ENCODE measurements at regions not wholly inside any gene's neighbourhood (a gene's known extent, or its start where the extent isn't known, plus 50 kb on each side); places are given as distances from the start of the nearest gene placed in this dataset.
"Not testable (repeated sequence)": the region's sequence is repeated elsewhere in the genome, so short reads cannot be mapped to it uniquely, and the experiment has no call there.

DNA sequence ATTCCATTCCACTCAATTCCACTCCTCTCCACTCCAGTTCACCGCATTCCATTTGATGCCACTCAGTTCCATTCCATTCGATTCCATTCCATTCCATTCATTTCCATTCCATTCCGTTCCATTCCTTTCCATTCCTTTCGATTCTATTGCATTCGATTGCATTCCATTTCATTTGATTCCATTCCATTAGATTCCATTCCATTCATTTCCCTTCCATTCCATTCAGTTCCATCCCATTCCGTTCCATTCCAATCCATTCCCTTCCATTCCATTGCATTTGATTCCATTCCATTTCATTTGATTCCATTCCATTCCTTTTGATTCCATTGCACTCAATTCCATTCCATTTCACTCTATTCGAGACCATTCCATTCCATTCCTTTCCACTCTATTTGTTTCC lies 2572.7 kb upstream of the TPTE start:
- H3K4me3 ChIP-seq (ENCODE audit: extremely low read depth in 1 of 4, insufficient read depth in 2 of 4, low read depth in 3 of 4, low read length in 4 of 4); POLR2A ChIA-PET (ENCODE audit: partially characterized antibody); H2BK120ac ChIP-seq (replicated peaks; ENCODE audit: low read depth, low read length); H4K91ac ChIP-seq (replicated peaks; ENCODE audit: insufficient read length, low read length); CTCF ChIA-PET (ENCODE audit: partially characterized antibody); H3K79me2 ChIP-seq (ENCODE audit: control insufficient read depth in 1 of 2, insufficient read depth in 2 of 2, low read length in 2 of 2); DNase-seq (ENCODE audit: low read depth in 1 of 2, low spot score in 2 of 2); H3K27me3 ChIP-seq (replicated peaks in 1 of 4; ENCODE audit: control insufficient read depth in 3 of 4, extremely low read depth in 1 of 4, insufficient read depth in 3 of 4, low read length in 3 of 4); H3K36me3 ChIP-seq (ENCODE audit: control insufficient read depth in 2 of 4, insufficient read depth in 4 of 4, low read length in 3 of 4); H2AFZ ChIP-seq (ENCODE audit: low read length); H2BK5ac ChIP-seq (ENCODE audit: low read depth, low read length); H4K20me1 ChIP-seq (replicated peaks in 1 of 2; ENCODE audit: control insufficient read depth in 1 of 2, insufficient read depth in 2 of 2, low read length in 2 of 2); FAIRE-seq; H4K8ac ChIP-seq (ENCODE audit: extremely low read depth, insufficient read depth, low read length); H3K23ac ChIP-seq (ENCODE audit: insufficient read length); H3K4me2 ChIP-seq (ENCODE audit: insufficient read depth in 1 of 2, low read depth in 2 of 2, low read length in 2 of 2); H3K18ac ChIP-seq (ENCODE audit: extremely low read depth, low read length); H3K4ac ChIP-seq (replicated peaks; ENCODE audit: insufficient read length, low read depth, low read length); H2AK5ac ChIP-seq (ENCODE audit: low read depth, low read length); H2BK12ac ChIP-seq (ENCODE audit: low read depth, low read length); H2BK20ac ChIP-seq (ENCODE audit: low read length); H3K56ac ChIP-seq (replicated peaks; ENCODE audit: insufficient read length, low read depth, low read length); H2BK15ac ChIP-seq (ENCODE audit: low read length); H3K27ac ChIP-seq (ENCODE audit: low read depth, low read length); H3K9ac ChIP-seq (replicated peaks in 1 of 4; ENCODE audit: extremely low read depth in 1 of 4, low read depth in 3 of 4, low read length in 3 of 4); H3K4me1 ChIP-seq (replicated peaks in 1 of 4; ENCODE audit: control insufficient read depth in 3 of 4, insufficient read depth in 4 of 4, low read length in 3 of 4); H4K5ac ChIP-seq (ENCODE audit: insufficient read length, low read depth, low read length); H3K14ac ChIP-seq (ENCODE audit: insufficient read length); H3K79me1 ChIP-seq (ENCODE audit: low read depth, low read length): not testable (repeated sequence)
- peaks cover 81% of the 10 kb centered on the region; the same call in 1 of the 2 replicates for H3K23me2 ChIP-seq (ENCODE audit: low read depth, low read length)
- 81 to 100% methylated on average over 5 to 7 of the region's 7 CpGs for WGBS, 2 experiments (ENCODE audit: extremely low coverage in 1 of 2, insufficient coverage in 1 of 2, insufficient read length in 1 of 2, insufficient replicate concordance in 2 of 2, low coverage in 1 of 2, low lambda C conversion rate in 2 of 2, missing lambda C conversion rate in 1 of 2)
- H3K9me3 ChIP-seq (ENCODE audit: insufficient read depth in 2 of 2, low read depth in 1 of 2, low read length in 1 of 2) = peaks cover 74 to 98% of the 10 kb centered on the region in 2 experiments

All from H1 (cell line).